Hematopoietic multipotent progenitor cell treated with erythropoietin and hydrocortisone succinate and interleukin-3 and kit ligand, for 4 days (in vitro differentiated cells): ENCODE measurements at regions not wholly inside any gene's neighbourhood (a gene's known extent, or its start where the extent isn't known, plus 50 kb on each side); places are given as distances from the start of the nearest gene placed in this dataset.
A peak's percentile ranks its signal among the peaks of the same experiment; 100 is the strongest.

Experiments
- DNase-seq: peaks from one replicate; pipeline ENCODE4 v3.0.0-alpha.2; 2015

DNA sequence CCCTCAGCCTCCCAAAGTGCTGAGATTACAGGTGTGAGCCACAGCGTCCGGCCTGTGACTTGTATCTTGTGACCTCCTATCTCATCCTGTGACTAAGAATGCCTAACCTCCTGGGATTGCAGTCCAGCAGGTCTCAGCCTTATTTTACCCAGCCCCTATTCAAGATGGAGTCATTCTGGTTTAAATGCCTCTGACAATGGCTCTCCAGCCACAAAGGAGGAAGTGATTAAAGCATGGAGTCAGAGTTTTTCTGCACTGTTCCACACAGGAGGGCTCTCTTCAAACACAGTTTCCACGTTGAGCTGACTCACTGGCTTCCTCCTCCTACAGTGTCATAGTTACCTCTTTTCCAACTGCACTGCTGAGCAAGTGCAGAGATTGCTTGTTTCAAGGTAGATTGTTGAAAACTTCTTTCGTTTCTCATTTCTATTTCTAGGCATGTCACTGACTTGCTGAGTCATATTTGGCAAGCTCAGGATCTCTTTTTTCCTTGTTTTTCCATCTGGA is 383.8 kb downstream of the PCNX1 start:
- DNase-seq: peak; percentile 46

- DNase-seq: no peak
Observed at GRCh38 chr14:71296184-71296583, 388.9 kb downstream of the PCNX1 start.

GRCh38 chr14:71300566-71301330 is 393.5 kb downstream of the PCNX1 start:
- peak; percentile 24 for DNase-seq

DNA sequence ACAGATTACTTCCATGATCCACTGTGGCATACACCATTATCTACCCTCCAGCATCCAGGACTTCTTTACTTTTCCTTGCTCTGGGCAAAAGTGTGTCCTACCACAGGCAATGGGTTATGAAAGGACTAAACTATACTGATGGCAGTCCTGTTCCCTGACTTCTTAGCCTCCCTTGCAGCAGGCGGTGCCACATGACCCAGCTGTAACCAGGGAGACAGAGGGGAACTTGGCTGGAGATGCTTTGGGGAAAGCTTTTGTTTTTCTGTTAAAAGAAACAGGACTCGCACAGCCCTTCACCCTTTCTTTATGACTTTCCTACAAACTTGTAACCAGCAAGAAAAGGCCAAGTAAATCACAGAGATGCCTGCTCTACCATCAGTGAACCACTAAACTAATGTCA is 394.4 kb downstream of the PCNX1 start:
- no peak for DNase-seq

DNA sequence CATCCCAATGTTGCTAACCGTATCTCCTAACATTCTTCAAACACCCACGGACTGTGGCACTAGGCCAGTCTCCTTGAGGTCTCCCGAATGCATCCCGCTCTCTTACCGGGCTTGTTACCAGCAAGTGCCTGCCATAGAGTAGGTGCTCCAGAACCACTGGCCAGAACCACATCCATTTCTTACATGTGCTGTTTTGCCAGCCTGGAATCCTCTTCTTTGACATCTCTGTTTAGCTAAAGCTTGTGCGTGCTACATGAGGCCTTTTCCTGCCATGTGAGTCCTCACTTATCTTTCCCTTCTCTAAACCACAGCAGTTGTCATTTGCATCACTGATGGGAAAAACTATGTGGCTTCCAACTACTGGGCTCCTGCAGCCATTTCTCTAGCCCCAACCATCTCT is 397.4 kb downstream of the PCNX1 start:
- no peak for DNase-seq

GRCh38 chr14:71308671-71309070 is 401.4 kb downstream of the PCNX1 start:
- no peak for DNase-seq

- DNase-seq: no peak
Observed at GRCh38 chr14:71309756-71310155, 402.5 kb downstream of the PCNX1 start.

DNA sequence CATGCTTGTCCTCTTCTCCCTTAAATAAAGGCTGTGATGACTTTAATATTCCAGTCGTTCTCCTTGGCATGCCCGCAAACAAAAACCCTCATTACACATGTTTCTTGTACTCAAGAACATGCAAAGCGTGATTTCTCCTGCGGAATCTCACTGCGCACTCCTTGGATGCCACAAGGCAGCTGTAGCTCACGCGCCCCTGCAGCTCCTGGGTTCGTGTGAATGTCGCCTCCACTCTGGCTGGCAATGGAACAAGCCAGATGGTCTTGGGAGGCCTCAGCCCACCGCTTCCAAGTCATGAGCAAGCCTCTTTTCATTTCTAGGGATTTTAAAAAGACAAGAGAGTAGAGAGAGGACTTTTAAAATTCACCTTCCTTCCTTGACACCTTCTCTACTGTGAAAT is 403.8 kb downstream of the PCNX1 start:
- DNase-seq: no peak

DNA sequence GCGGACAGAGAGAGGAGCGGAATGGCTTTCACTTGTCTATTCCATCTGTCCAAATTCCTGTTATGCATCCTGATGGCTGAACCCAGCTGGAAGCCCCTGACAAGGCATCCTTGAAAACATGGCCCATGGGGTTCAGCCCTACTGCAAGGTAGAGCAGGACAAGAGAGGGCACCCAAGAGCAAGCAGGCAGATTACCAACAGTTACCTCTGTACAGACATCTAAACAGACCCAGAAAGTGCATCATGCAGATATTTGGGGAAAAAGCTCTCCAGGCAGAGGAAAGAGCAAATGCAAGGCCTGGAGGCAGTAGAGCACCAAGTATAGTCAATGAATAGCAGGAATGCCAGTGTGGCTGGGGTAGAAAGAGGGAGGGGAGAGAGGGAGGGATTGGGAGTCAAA is 407.5 kb downstream of the PCNX1 start:
- DNase-seq: no peak

- no peak for DNase-seq
Observed at GRCh38 chr14:71317385-71318096, 410.3 kb downstream of the PCNX1 start.

DNA sequence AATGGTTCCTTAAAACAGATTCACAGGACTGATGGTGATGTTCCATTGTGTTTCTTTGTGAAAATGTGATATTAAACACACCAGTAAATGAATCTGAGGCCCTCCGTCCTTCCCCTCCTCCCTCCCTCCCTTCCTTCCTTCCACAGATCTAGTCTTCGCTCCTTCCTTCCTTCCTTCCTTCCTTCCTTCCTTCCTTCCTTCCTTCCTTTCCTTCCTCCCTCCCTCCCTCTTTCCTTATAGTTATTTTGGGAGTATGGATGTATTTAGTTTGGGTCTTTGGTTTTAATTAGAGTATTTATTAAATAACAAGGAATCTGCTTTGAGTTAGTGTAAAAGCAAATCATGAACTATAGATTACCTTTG is 410.8 kb downstream of the PCNX1 start:
- no peak for DNase-seq

DNA sequence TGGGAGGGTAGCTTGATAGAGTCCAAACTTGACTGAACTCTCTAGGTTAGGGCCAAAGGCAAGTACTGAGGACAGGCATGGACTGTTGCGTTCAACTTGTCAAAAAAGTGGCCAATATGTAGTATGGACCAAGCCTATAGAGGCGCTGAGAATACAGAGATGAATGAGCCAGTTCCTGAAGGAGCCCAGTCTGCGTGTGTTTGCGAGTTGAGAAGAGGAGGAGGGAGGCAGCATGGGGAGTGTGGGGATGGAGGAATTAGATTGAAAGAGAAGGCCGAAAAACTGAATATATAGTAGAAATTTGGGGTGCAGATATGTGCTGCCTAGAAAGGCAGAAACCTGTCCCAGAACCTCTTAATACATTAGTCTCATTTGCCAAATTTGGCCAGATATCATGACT is 412.4 kb downstream of the PCNX1 start:
- DNase-seq: peak; percentile 61

DNA sequence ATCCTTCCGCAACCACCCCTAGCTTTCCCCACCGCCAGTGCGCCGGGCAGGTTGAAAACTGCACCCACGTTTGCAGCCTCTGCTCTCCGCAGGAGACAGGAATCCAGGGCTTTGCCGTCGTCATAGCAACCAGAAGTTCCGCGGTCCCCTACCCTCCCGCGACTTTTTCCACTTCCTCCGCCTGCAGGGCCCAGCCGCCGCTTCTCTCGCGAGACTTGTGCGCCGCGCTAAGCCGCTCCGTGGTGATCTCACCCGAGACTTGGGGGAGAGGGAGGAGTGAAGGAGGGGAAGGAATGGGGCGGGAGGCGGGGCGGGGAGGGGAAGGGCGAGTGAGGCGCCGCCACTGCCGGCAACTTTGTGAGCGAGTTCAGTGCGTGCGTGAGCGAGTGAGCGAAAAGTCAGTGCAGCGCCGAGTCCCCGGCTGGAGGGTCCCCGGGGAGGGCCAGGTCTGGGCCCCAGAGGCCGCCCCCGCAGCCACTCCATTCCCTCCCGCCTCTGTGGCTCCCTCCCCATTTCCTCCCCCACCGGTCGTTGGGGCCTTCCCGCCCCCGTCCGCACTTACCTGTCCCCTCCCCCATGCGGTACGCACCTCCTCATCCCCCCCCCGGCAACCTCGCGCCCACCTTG is 413.0 kb downstream of the PCNX1 start, which contains the start of gene SIPA1L1:
Gene SIPA1L1, plus strand, starts transcription at position 370 of the 627 bp plus-strand sequence.
- DNase-seq: peak; percentile 99

DNA sequence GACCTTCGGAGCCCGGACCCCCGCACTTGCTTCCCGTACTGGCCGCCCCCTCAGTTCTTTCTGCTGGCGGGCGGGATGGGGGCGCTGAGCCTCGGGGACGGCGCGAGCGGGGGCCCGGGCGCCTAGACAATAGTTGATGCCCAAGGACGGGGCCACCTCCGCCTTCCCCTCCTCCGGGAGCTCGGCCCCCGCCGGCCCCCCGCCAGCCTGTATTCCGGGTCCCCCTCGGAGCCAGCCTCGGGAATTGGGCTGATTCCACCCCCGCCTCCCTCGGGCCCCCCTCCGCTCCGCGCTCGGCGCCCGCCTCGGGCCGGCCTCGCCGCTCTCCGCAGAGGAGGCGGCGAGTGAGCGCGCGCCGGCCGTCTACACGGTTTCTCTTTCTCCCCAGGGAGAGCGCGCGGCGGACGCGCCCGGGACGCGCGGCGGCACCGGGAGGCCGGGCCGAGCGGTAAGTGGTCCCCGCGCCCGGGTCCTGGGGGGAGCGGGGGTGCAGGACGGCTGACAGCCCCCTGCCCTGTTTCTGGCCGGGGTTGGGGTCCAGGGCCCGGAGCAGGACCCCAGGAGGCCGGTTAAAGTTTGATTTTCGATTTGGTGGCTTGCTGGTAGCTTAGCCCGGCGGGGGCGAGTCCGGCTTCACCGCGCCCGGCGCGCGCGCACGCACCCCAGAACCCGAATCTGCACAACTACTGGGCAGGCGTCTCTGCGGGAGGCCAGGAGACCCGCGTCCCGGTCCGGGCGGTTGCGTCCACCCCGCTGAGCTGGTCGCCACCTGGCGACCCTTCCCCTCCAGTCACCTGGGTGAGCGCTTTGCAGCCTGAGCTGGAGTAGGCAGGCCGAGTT is 413.7 kb downstream of the PCNX1 start:
- peak; percentile 73 for DNase-seq

DNA sequence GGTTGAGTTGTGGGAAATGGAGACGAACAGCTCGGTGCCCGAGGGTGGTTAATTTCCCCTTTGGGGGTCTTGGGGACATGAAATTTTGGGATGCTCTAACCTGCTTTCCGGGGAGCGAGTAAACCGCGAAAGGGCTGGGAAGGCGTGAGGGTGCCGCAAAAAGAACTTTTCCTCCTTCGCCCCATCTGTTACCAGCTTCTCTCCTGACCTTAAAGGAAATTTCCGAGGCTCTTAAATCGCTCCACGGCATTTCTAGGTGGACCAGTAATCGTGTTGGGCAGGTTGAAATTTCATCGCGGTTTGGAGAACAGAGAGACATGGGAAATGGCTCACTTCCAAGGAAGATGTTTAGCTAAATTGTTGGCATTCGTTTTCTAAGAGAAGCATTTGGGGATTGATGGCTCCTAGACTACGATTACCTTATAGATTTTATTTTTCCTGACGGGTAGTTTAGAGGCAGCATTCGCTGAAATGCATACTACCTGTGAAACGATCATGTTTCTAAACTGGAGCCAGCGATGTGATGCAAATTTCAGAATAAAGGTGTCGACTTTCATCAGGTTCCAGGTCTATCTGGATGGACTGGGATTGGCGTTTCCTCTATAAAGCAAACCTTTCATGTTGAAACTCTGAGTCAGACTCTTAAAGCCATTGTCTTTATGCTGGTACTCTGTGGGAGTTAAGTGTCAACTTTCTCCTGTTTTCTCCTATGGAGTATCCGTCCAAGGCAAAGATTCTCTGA is 414.5 kb downstream of the PCNX1 start:
- DNase-seq: peak; percentile 37

DNA sequence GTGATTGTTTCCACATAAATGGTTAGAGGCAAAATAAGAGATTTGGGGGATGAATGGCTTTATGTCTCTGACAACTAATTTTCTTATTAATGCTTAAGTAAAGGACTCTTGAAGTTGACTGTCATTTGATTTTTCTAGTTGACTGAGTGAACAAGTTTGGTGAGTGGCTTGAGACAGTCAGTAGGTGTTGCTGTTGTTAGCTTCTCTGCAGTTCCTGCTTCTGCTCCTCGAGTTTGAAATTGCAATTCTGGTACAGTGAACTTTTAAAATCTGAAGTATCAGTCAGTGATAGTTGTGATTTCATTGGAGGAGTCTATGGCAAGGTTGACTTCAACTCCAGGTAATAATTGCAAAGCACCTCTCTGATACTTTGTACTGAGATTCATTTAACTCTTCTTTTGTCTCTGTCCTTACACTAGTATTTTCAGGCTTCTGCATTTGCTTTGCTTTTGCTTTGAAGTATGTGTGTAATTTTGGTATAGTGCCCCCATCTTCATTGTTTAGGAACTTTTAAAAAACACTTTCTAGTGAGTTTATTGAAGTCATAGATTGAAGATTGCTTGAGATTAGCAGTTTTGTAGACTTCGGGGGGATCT is 415.5 kb downstream of the PCNX1 start:
- DNase-seq: peak; percentile 76

- peak; percentile 73 for DNase-seq
Observed at GRCh38 chr14:71324767-71325272, 417.6 kb downstream of the PCNX1 start.

DNA sequence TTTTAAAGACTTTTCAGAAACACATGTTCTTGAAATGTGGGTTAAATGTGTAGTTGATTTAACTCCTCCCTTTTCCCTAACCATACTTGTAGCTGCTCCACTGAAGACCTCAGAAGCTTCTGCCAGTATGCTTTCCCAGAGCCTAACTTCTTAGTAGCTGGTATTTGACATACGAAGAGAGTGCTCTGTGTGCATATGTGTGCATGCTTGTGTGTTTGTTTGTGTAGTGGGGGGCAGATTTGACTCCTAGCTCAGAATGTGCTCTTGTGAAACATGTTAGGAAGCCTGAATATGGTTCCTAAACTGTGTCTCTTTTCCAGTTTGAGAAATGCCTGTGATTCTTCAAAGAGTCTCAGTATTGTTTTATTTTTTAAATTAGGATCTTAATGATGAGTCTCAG is 420.4 kb downstream of the PCNX1 start:
- DNase-seq: no peak

DNA sequence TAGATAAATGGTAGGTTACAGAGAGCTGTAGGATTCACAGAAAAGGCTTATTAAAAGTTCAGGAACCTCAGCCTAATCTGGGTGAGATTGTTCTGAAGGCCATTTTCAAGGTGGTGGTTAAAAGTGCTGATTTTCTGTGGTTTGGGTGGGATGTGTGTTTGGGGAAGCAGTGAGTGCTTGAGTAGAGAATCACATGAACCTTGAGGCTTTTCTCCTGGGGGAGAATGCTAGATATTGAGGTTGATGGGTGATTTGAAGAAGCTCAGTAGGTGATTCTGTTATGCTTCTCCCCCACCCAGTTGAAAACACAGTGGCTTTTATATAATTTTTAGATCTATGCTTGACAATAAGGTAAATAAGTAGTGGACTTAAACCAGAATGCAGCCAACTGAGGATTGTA is 420.9 kb downstream of the PCNX1 start:
- DNase-seq: peak; percentile 49

DNA sequence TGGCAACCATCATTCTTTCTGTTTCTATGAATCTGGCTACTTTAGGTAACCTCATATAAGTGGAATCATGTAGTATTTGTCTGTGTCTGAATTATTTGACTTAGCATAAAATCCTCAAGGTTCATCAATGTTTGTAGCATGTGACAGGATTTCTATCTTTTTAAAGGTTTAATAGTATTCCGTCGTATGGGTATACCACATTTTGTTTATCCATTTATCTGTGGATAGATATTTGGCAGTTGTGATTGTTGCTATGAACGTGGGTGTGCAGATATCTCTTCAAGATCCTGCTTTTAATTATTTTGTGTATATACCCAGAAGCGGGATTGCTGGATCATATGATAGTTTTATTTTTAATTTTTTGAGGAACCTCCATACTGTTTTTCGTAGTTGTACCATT is 421.7 kb downstream of the PCNX1 start:
- DNase-seq: no peak

DNA sequence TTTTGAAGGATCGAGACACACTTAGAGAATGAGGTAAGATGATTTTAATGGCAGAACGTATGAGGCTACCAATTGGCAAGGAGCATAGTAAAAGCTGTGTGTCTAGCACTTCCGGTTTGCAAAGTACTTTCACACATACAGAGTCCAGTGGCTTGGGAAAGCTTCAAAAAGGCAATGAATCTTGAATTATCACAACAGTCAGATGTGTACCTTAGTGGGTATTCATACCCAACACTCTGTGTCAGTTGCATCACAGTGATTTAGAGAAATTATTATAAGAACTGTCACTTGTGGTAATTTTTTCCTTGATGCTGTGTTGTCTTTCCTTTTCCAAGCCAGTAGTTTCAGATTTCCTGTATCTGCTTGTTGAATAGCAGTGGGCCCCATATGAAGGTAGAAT is 424.1 kb downstream of the PCNX1 start:
- DNase-seq: no peak

- no peak for DNase-seq
Observed at GRCh38 chr14:71332476-71332875, 425.2 kb downstream of the PCNX1 start.
